Astrocyte (in vitro differentiated cells and primary cell): ENCODE measurements at regions not wholly inside any gene's neighbourhood (a gene's known extent, or its start where the extent isn't known, plus 50 kb on each side); places are given as distances from the start of the nearest gene placed in this dataset.

ENCODE experiments used
- EZH2 ChIP-seq: IDR thresholded peaks from 2 replicates; pipeline ENCODE4 v1.6.1; 2012; ENCODE audit warnings: mild to moderate bottlenecking, low read length, inconsistent platforms; ENCODE audit not compliant: insufficient read depth
- TF ChIP-seq, protein P1 (sequence below): IDR thresholded peaks from 2 replicates; pipeline ENCODE4 v1.5.1; 2011; ENCODE audit warnings: low read depth, mild to moderate bottlenecking, inconsistent platforms, low read length, moderate library complexity; ENCODE audit not compliant: insufficient read depth

DNA sequence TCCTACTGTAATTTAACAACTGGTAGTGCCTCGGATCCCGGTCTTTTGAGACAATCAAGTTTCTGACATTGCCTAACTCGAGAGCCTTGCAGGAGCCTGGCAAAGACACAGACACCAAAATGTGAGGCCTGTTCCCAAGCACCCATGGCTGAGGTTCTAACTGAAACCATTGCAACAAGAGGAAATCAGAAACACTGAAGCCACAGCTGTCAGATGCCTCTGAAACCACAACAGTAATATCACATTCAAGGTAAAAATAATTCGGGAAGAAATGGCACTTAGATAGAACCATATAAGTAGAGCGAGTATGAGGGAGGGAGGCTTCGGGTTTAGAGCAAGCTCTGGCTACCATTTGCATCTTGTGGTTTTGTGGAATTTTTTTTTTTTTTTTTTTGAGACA, 285.9 kb downstream of the FBXO15 start:
- TF ChIP-seq, protein P1, sequence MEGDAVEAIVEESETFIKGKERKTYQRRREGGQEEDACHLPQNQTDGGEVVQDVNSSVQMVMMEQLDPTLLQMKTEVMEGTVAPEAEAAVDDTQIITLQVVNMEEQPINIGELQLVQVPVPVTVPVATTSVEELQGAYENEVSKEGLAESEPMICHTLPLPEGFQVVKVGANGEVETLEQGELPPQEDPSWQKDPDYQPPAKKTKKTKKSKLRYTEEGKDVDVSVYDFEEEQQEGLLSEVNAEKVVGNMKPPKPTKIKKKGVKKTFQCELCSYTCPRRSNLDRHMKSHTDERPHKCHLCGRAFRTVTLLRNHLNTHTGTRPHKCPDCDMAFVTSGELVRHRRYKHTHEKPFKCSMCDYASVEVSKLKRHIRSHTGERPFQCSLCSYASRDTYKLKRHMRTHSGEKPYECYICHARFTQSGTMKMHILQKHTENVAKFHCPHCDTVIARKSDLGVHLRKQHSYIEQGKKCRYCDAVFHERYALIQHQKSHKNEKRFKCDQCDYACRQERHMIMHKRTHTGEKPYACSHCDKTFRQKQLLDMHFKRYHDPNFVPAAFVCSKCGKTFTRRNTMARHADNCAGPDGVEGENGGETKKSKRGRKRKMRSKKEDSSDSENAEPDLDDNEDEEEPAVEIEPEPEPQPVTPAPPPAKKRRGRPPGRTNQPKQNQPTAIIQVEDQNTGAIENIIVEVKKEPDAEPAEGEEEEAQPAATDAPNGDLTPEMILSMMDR, result no peak
- TF ChIP-seq EZH2, result no peak
